ENCODE measurements at regions not wholly inside any gene's neighbourhood (a gene's known extent, or its start where the extent isn't known, plus 50 kb on each side); places are given as distances from the start of the nearest gene placed in this dataset.
A peak's percentile ranks its signal among the peaks of the same experiment; 100 is the strongest.

DNA sequence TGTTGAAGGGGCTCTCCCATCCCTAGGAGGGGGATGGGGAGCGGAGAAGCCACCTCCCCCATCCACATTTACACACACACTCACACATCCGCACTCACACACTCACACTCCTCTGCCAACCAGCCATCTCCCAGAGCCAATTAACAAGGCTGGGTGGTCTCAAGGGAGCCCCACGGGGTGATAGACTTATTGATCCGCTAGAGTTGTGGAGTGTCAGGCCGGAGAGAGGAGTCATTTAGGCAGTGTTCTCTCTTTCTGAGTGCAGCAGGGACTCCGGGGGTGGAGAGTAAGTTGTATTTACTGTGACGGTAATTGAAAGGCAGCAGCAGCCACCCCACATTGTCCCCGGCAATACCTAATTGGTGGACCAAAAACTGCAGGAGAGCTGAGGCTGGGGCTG, 61.6 kb downstream of the KLHDC7A start:
- no peak for DNase-seq
- Histone ChIP-seq H3K36me3 (ENCODE audit: control insufficient read depth in 3 of 3, insufficient read depth in 2 of 3, low read depth in 1 of 3, low read length in 3 of 3) (no peaks in the 10 kb centered on the region), H3K27ac (ENCODE audit: low read depth in 1 of 3, low read length in 2 of 3) (no peak overlapping the region), H3K9me3 (ENCODE audit: control insufficient read depth in 2 of 2, insufficient read depth in 1 of 2, low read depth in 1 of 2, low read length in 1 of 2) (peaks cover 0 to 2% of the 10 kb centered on the region in 2 donors), H3K27me3 (ENCODE audit: control insufficient read depth in 3 of 3, insufficient read depth in 3 of 3, low read length in 3 of 3) (peaks cover 0 to 13% (median 7%) of the 10 kb centered on the region in 3 donors), H3K4me1 (ENCODE audit: control insufficient read depth in 3 of 3, insufficient read depth in 2 of 3, low read depth in 1 of 3, low read length in 2 of 3) (no peaks in the 10 kb centered on the region), H3K4me3 (ENCODE audit: low read depth in 1 of 3, low read length in 3 of 3) (no peak overlapping the region)
- no peak for FAIRE-seq
- 46 to 80% (median 57%) methylated on average over 8 of the region's 8 CpGs for WGBS, 3 donors

DNA sequence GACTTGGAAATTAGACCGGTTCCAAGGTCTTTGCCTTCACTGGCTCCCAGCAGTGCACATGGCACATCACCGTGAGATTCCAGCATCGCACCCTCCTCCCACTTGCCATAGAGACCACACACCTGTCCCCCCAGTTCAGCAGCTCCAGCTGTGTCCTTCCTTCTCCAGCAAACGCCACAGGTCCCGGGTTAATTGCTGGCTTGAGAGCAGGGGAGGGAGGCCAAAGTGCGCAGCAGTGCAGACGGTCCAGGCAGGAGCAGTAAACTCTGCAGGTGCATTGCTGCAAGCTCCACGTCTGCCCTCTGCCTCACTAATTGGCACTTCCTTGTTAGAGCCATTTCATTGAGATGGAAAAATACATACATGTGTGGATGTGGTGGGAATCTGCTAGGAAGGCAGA, 65.3 kb downstream of the KLHDC7A start:
- no peak for FAIRE-seq
- 11 to 40% (median 22%) methylated on average over 8 of the region's 8 CpGs for WGBS, 3 donors
- peaks cover 0 to 19% (median 13%) of the 10 kb centered on the region in 3 donors for H3K27me3 ChIP-seq (ENCODE audit: control insufficient read depth in 3 of 3, insufficient read depth in 3 of 3, low read length in 3 of 3)

DNA sequence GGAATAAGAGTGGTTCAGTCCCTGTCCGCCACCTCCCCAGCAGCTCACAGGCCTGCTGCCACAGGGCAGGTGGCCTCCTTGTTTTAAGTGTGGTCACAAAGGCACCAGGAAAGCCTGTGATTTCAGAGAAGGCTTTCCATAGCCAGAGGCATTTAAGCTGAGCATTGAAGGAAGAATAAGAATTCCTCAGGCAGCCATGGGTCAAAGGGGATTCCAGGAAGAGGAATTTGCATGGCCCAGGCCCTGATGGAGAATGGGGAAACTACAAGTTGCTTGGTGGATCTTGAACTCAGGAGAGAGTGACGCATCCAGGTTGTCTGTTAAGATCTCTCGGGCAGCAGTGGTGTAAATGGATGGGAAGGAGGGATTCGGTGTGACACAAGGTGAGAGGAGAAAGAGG, 66.7 kb downstream of the KLHDC7A start:
- DNase-seq, result no peak
- peaks cover 0 to 14% (median 10%) of the 10 kb centered on the region in 3 donors for H3K27me3 ChIP-seq (ENCODE audit: control insufficient read depth in 3 of 3, insufficient read depth in 3 of 3, low read length in 3 of 3)
- H3K9me3 ChIP-seq (ENCODE audit: control insufficient read depth in 2 of 2, insufficient read depth in 1 of 2, low read depth in 1 of 2, low read length in 1 of 2), result peaks cover 0 to 2% of the 10 kb centered on the region in 2 donors
- no peak overlapping the region for H3K4me3 ChIP-seq (ENCODE audit: low read depth in 1 of 3, low read length in 3 of 3)
- H3K36me3 ChIP-seq (ENCODE audit: control insufficient read depth in 3 of 3, insufficient read depth in 2 of 3, low read depth in 1 of 3, low read length in 3 of 3), result no peaks in the 10 kb centered on the region
- no peaks in the 10 kb centered on the region for H3K4me1 ChIP-seq (ENCODE audit: control insufficient read depth in 3 of 3, insufficient read depth in 2 of 3, low read depth in 1 of 3, low read length in 2 of 3)
- 71 to 81% (median 77%) methylated on average over 4 of the region's 4 CpGs for WGBS, 3 donors
- no peak for FAIRE-seq
- no peak overlapping the region for H3K27ac ChIP-seq (ENCODE audit: low read depth in 1 of 3, low read length in 2 of 3)

More for the DNA sequence above, 65.3 kb downstream of the KLHDC7A start:
- Histone ChIP-seq H3K27ac (ENCODE audit: low read depth in 1 of 3, low read length in 2 of 3) (no peak overlapping the region), H3K4me1 (ENCODE audit: control insufficient read depth in 3 of 3, insufficient read depth in 2 of 3, low read depth in 1 of 3, low read length in 2 of 3) (no peaks in the 10 kb centered on the region), H3K4me3 (ENCODE audit: low read depth in 1 of 3, low read length in 3 of 3) (no peak overlapping the region), H3K36me3 (ENCODE audit: control insufficient read depth in 3 of 3, insufficient read depth in 2 of 3, low read depth in 1 of 3, low read length in 3 of 3) (no peaks in the 10 kb centered on the region), H3K9me3 (ENCODE audit: control insufficient read depth in 2 of 2, insufficient read depth in 1 of 2, low read depth in 1 of 2, low read length in 1 of 2) (peaks cover 0 to 2% of the 10 kb centered on the region in 2 donors)
- DNase-seq, result peak in 1 of 2 donors; percentile 70

DNA sequence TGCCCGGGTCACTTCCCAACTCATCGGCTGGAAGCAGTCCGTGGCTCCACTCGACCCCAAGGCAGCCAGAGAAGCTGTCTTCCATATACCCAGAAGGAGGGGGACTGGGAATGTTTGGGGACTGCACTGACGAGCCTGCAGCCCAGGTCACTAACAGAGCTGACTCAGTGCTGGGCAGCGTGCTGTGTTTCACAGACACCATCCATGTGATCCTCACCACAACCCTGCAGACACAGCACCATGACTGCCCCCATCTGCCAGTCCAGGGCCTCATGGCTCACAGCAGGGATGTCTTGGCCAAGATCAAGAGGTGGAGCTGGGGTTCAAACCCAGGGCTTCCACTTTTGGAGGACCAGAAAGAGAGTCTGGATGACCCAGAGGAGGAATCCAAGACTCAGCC, 67.9 kb downstream of the KLHDC7A start:
- Histone ChIP-seq H3K4me1 (ENCODE audit: control insufficient read depth in 3 of 3, insufficient read depth in 2 of 3, low read depth in 1 of 3, low read length in 2 of 3) (no peaks in the 10 kb centered on the region), H3K36me3 (ENCODE audit: control insufficient read depth in 3 of 3, insufficient read depth in 2 of 3, low read depth in 1 of 3, low read length in 3 of 3) (no peaks in the 10 kb centered on the region), H3K27me3 (ENCODE audit: control insufficient read depth in 3 of 3, insufficient read depth in 3 of 3, low read length in 3 of 3) (peaks cover 0 to 10% (median 10%) of the 10 kb centered on the region in 3 donors), H3K9me3 (ENCODE audit: control insufficient read depth in 2 of 2, insufficient read depth in 1 of 2, low read depth in 1 of 2, low read length in 1 of 2) (no peaks in the 10 kb centered on the region), H3K4me3 (ENCODE audit: low read depth in 1 of 3, low read length in 3 of 3) (no peak overlapping the region), H3K27ac (ENCODE audit: low read depth in 1 of 3, low read length in 2 of 3) (no peak overlapping the region)
- FAIRE-seq, result no peak
- DNase-seq, result no peak
- 55 to 80% (median 77%) methylated on average over 6 of the region's 6 CpGs for WGBS, 3 donors

DNA sequence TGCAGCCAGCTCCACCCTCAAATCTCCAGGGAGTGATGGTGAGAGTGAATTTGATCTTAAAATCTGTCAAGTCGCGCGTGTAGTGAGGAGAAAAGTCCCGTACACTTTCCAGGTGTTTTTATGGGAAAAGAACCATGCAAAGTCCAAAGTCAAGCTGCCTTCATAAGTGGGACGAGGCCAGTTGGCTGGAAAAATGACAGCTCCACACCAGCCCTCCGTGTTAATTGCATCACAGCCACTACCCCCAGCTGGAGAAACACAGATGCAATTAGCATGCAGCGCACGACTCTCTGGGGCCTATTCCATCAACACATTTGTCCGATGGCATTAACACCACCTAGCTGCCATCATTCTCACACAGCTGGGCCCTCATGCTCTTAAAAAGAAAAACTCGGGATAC, 68.4 kb downstream of the KLHDC7A start:
- Histone ChIP-seq H3K36me3 (ENCODE audit: control insufficient read depth in 3 of 3, insufficient read depth in 2 of 3, low read depth in 1 of 3, low read length in 3 of 3) (no peaks in the 10 kb centered on the region), H3K9me3 (ENCODE audit: control insufficient read depth in 2 of 2, insufficient read depth in 1 of 2, low read depth in 1 of 2, low read length in 1 of 2) (no peaks in the 10 kb centered on the region), H3K4me3 (ENCODE audit: low read depth in 1 of 3, low read length in 3 of 3) (no peak overlapping the region), H3K4me1 (ENCODE audit: control insufficient read depth in 3 of 3, insufficient read depth in 2 of 3, low read depth in 1 of 3, low read length in 2 of 3) (no peaks in the 10 kb centered on the region), H3K27me3 (ENCODE audit: control insufficient read depth in 3 of 3, insufficient read depth in 3 of 3, low read length in 3 of 3) (peaks cover 0 to 10% (median 10%) of the 10 kb centered on the region in 3 donors), H3K27ac (ENCODE audit: low read depth in 1 of 3, low read length in 2 of 3) (no peak overlapping the region)
- DNase-seq (no peak), FAIRE-seq (no peak)
- 34 to 55% (median 44%) methylated on average over 10 of the region's 10 CpGs for WGBS, 3 donors

DNA sequence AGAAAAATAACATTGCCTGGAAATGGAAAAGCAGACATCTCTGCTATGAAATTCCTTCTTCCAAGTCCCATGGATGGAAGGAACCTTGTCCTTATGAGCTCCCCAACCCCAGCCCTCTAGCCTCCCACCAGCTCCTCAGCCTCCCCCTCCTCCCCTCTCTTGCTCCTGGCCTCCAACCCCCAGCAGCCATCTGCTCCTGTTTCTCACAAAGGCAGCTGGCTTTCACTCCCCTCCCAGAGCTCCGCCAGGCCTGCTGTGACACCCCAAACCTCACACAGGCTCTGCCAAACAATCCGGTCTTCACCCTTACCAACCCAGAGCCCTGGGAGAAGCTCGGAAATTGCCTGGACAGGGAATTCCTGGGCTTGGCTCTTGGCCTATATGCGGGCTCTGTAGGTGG, 69.2 kb downstream of the KLHDC7A start:
- no peaks in the 10 kb centered on the region for H3K4me1 ChIP-seq (ENCODE audit: control insufficient read depth in 3 of 3, insufficient read depth in 2 of 3, low read depth in 1 of 3, low read length in 2 of 3)
- no peaks in the 10 kb centered on the region for H3K9me3 ChIP-seq (ENCODE audit: control insufficient read depth in 2 of 2, insufficient read depth in 1 of 2, low read depth in 1 of 2, low read length in 1 of 2)
- H3K36me3 ChIP-seq (ENCODE audit: control insufficient read depth in 3 of 3, insufficient read depth in 2 of 3, low read depth in 1 of 3, low read length in 3 of 3), result no peaks in the 10 kb centered on the region
- peaks cover 0 to 10% (median 8%) of the 10 kb centered on the region in 3 donors for H3K27me3 ChIP-seq (ENCODE audit: control insufficient read depth in 3 of 3, insufficient read depth in 3 of 3, low read length in 3 of 3)
- WGBS, 3 donors, result 80 to 87% (median 83%) methylated on average over 4 of the region's 4 CpGs
- DNase-seq, result no peak
- FAIRE-seq, result no peak
- no peak overlapping the region for H3K27ac ChIP-seq (ENCODE audit: low read depth in 1 of 3, low read length in 2 of 3)
- H3K4me3 ChIP-seq (ENCODE audit: low read depth in 1 of 3, low read length in 3 of 3), result no peak overlapping the region

DNA sequence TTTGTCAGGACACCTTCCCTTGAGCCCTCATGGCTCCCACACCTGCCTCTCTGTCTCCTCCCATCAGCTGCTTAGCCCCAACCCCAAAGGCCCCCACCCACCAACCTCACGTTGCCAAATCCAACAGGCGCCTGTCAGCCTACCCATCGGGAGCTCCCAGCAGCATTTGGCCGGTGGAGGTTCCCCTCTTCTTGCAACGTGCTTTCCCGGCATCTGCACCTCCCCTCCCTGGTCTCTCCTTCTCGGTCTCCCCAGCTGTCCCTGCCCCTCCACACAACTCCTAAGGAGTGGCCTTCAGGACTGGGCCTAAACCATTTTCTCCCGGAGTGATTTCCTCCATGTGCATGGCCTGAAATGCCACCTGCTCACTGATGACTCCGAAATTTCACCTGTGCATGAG, 71.9 kb downstream of the KLHDC7A start:
- 76 to 81% (median 78%) methylated on average over 9 of the region's 9 CpGs for WGBS, 3 donors

DNA sequence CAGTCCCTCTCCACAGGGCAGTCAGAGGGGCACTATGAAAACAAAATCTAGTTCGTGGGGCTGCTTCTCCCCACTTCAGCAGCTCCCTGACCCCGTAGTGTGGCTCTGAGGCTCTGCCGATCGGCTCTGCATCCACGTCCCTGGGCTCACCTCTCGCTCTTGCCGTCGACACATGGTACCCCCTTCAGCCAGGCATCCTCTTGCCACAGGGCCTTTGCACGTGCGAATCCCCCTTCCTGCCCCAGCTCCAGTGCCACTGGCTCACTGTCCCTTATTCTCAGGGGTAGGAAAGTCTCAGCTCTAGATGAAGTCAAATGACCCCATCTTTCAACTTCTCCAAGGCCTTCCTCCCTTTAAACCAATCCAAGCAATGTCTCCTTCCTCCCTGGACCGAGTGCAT, 72.7 kb downstream of the KLHDC7A start:
- H3K27me3 ChIP-seq (ENCODE audit: control insufficient read depth in 3 of 3, insufficient read depth in 3 of 3, low read length in 3 of 3), result peaks cover 0 to 15% (median 10%) of the 10 kb centered on the region in 3 donors
- WGBS, 3 donors, result 91 to 95% (median 93%) methylated on average over 11 of the region's 11 CpGs
- H3K36me3 ChIP-seq (ENCODE audit: control insufficient read depth in 3 of 3, insufficient read depth in 2 of 3, low read depth in 1 of 3, low read length in 3 of 3), result no peaks in the 10 kb centered on the region
- no peak overlapping the region for H3K4me3 ChIP-seq (ENCODE audit: low read depth in 1 of 3, low read length in 3 of 3)
- no peak overlapping the region for H3K27ac ChIP-seq (ENCODE audit: low read depth in 1 of 3, low read length in 2 of 3)
- DNase-seq, result no peak
- H3K9me3 ChIP-seq (ENCODE audit: control insufficient read depth in 2 of 2, insufficient read depth in 1 of 2, low read depth in 1 of 2, low read length in 1 of 2), result no peaks in the 10 kb centered on the region
- no peak for FAIRE-seq
- H3K4me1 ChIP-seq (ENCODE audit: control insufficient read depth in 3 of 3, insufficient read depth in 2 of 3, low read depth in 1 of 3, low read length in 2 of 3), result no peaks in the 10 kb centered on the region

More for the DNA sequence above, 71.9 kb downstream of the KLHDC7A start:
- H3K36me3 ChIP-seq (ENCODE audit: control insufficient read depth in 3 of 3, insufficient read depth in 2 of 3, low read depth in 1 of 3, low read length in 3 of 3), result no peaks in the 10 kb centered on the region
- no peaks in the 10 kb centered on the region for H3K4me1 ChIP-seq (ENCODE audit: control insufficient read depth in 3 of 3, insufficient read depth in 2 of 3, low read depth in 1 of 3, low read length in 2 of 3)
- no peaks in the 10 kb centered on the region for H3K9me3 ChIP-seq (ENCODE audit: control insufficient read depth in 2 of 2, insufficient read depth in 1 of 2, low read depth in 1 of 2, low read length in 1 of 2)
- peaks cover 0 to 9% (median 7%) of the 10 kb centered on the region in 3 donors for H3K27me3 ChIP-seq (ENCODE audit: control insufficient read depth in 3 of 3, insufficient read depth in 3 of 3, low read length in 3 of 3)
- DNase-seq (no peak), FAIRE-seq (no peak)
- H3K27ac ChIP-seq (ENCODE audit: low read depth in 1 of 3, low read length in 2 of 3), result no peak overlapping the region
- no peak overlapping the region for H3K4me3 ChIP-seq (ENCODE audit: low read depth in 1 of 3, low read length in 3 of 3)

DNA sequence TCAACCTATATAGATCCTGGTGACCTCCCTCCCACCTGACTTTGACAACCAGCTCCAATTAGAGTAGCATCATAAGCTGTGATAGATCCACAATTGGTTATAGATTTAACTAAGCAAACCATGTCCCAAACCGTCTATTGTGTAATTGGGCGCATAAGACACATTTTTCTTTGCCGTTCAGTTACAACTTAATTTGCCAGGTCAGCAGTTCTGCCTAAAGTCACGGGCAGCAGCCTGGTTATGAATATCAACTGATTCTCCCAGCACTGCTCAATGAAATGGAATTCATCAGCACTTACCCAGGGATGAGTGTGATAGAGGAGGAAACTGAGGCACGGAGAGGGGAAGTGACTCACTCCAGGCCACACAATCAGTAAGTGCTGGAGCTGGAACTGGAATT, 73.4 kb downstream of the KLHDC7A start:
- H3K36me3 ChIP-seq (ENCODE audit: control insufficient read depth in 3 of 3, insufficient read depth in 2 of 3, low read depth in 1 of 3, low read length in 3 of 3), result no peaks in the 10 kb centered on the region
- peaks cover 0 to 12% (median 8%) of the 10 kb centered on the region in 3 donors for H3K27me3 ChIP-seq (ENCODE audit: control insufficient read depth in 3 of 3, insufficient read depth in 3 of 3, low read length in 3 of 3)
- H3K27ac ChIP-seq (ENCODE audit: low read depth in 1 of 3, low read length in 2 of 3), result no peak overlapping the region
- no peaks in the 10 kb centered on the region for H3K9me3 ChIP-seq (ENCODE audit: control insufficient read depth in 2 of 2, insufficient read depth in 1 of 2, low read depth in 1 of 2, low read length in 1 of 2)
- DNase-seq (no peak), FAIRE-seq (no peak)
- no peaks in the 10 kb centered on the region for H3K4me1 ChIP-seq (ENCODE audit: control insufficient read depth in 3 of 3, insufficient read depth in 2 of 3, low read depth in 1 of 3, low read length in 2 of 3)
- no peak overlapping the region for H3K4me3 ChIP-seq (ENCODE audit: low read depth in 1 of 3, low read length in 3 of 3)
- 77 to 86% (median 81%) methylated on average over 5 of the region's 5 CpGs for WGBS, 3 donors

Data from small intestine (tissue), 7 donors.